ENCODE measurements at regions not wholly inside any gene's neighbourhood (a gene's known extent, or its start where the extent isn't known, plus 50 kb on each side); places are given as distances from the start of the nearest gene placed in this dataset.

DNA sequence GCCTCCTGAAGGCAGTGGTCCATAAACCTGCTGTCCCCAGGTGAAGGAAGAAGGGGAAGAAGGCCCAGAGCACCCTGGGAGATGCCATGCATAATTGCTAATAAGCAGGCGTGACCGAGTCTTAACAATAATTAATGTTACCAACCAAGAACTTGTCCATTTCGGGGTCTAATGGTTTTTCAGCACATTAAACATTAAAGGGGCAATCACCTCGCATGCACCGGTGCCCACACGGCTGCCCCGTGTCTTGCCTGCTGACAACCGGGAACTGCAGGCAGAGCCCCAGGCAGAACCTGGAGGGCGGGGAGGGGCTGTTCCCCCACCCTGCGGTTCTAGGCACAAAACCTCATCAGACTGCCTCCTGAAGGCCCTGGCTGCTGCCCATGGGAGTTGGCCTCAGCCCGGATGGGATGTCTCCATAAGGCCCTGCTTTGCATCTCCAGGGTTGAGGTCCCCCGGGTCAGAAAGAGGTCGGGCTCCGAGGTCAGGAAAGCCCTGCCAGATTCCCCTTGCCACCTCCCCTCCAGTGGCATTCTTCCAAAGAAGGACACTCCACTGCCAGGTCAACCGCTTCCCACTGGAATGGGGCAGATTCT lies 169.0 kb downstream of the BUD13 start:
- TF ChIP-seq, protein P1, sequence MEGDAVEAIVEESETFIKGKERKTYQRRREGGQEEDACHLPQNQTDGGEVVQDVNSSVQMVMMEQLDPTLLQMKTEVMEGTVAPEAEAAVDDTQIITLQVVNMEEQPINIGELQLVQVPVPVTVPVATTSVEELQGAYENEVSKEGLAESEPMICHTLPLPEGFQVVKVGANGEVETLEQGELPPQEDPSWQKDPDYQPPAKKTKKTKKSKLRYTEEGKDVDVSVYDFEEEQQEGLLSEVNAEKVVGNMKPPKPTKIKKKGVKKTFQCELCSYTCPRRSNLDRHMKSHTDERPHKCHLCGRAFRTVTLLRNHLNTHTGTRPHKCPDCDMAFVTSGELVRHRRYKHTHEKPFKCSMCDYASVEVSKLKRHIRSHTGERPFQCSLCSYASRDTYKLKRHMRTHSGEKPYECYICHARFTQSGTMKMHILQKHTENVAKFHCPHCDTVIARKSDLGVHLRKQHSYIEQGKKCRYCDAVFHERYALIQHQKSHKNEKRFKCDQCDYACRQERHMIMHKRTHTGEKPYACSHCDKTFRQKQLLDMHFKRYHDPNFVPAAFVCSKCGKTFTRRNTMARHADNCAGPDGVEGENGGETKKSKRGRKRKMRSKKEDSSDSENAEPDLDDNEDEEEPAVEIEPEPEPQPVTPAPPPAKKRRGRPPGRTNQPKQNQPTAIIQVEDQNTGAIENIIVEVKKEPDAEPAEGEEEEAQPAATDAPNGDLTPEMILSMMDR (IDR thresholded peaks at IDR 0.05): no peak
- TF ChIP-seq POLR2AphosphoS5 (IDR thresholded peaks at IDR 0.05; ENCODE audit: low read depth, low read length) (no peak), TCF7L2 (IDR thresholded peaks at IDR 0.05; ENCODE audit: low read depth, low read length) (no peak)
